Coronary artery (tissue), 2 donors: ENCODE measurements at regions not wholly inside any gene's neighbourhood (a gene's known extent, or its start where the extent isn't known, plus 50 kb on each side); places are given as distances from the start of the nearest gene placed in this dataset.

Experiments used
- DNase-seq: peaks from one replicate; pipeline ENCODE4 v3.0.0-alpha.2; 2017; ENCODE audit warnings: low spot score
- H3K27ac ChIP-seq, 2 donors: fragments of 200-600 bp; sonication (generic); one replicate each; pipeline ENCODE4 v1.5.1; 2016 to 2019
- H3K4me3 ChIP-seq: fragments of 200-600 bp; sonication (generic); 2 replicates; pipeline ENCODE4 v1.5.1; 2016; ENCODE audit warnings: mild to moderate bottlenecking, moderate library complexity
- CTCF ChIP-seq: fragments of 200-600 bp; sonication (generic); IDR thresholded peaks from one replicate; pipeline ENCODE4 v1.5.1; 2019; ENCODE audit warnings: antibody characterized with exemption

- Histone ChIP-seq H3K4me3 (no peak overlapping the region), H3K27ac (no peak overlapping the region)
- no peak for TF ChIP-seq CTCF
- DNase-seq: no peak
Measured at GRCh38 chr21:18759267-18759666, 355.7 kb upstream of the TMPRSS15 start.

GRCh38 chr21:18759751-18760161, 356.2 kb upstream of the TMPRSS15 start:
- no peak for TF ChIP-seq CTCF
- Histone ChIP-seq H3K27ac (no peak overlapping the region), H3K4me3 (no peak overlapping the region)
- DNase-seq: no peak

- no peak overlapping the region for H3K4me3 ChIP-seq
- TF ChIP-seq CTCF: no peak
- H3K27ac ChIP-seq: no peak overlapping the region
- no peak for DNase-seq
Measured at GRCh38 chr21:18760247-18760646, 356.7 kb upstream of the TMPRSS15 start.

GRCh38 chr21:18764720-18765119, 361.1 kb upstream of the TMPRSS15 start:
- no peak for DNase-seq
- no peak overlapping the region for H3K4me3 ChIP-seq
- TF ChIP-seq CTCF: no peak
- no peak overlapping the region for H3K27ac ChIP-seq

- H3K27ac ChIP-seq: no peak overlapping the region
- no peak overlapping the region for H3K4me3 ChIP-seq
- DNase-seq: no peak
- TF ChIP-seq CTCF: no peak
Measured at GRCh38 chr21:18769599-18769998, 366.0 kb upstream of the TMPRSS15 start.

GRCh38 chr21:18771845-18772380, 368.3 kb upstream of the TMPRSS15 start:
- H3K4me3 ChIP-seq: no peak overlapping the region
- no peak for DNase-seq
- H3K27ac ChIP-seq: no peak overlapping the region
- no peak for TF ChIP-seq CTCF

- H3K27ac ChIP-seq: no peak overlapping the region
- DNase-seq: no peak
- no peak overlapping the region for H3K4me3 ChIP-seq
- TF ChIP-seq CTCF: no peak
Measured at GRCh38 chr21:18772404-18772803, 368.8 kb upstream of the TMPRSS15 start.
